Mesenchymal stem cell (in vitro differentiated cells and primary cell): ENCODE measurements at regions not wholly inside any gene's neighbourhood (a gene's known extent, or its start where the extent isn't known, plus 50 kb on each side); places are given as distances from the start of the nearest gene placed in this dataset.
A peak's percentile ranks its signal among the peaks of the same experiment; 100 is the strongest.

ENCODE experiments used
- DNase-seq: peaks from one replicate; pipeline ENCODE4 v3.0.0-alpha.2; 2013
- H2AFZ ChIP-seq: one replicate; pipeline ENCODE4 v1.6.1; 2013; ENCODE audit warnings: low read depth, mild to moderate bottlenecking, control low read depth, inconsistent platforms, low read length, moderate library complexity
- H2AK5ac ChIP-seq: 2 replicates; pipeline ENCODE4 v1.6.1; 2013; ENCODE audit warnings: low read length, moderate library complexity, mild to moderate bottlenecking, inconsistent platforms; ENCODE audit not compliant: severe bottlenecking
- H2BK120ac ChIP-seq: one replicate; pipeline ENCODE4 v1.6.1; 2013; ENCODE audit warnings: low read depth, mild to moderate bottlenecking, inconsistent platforms, low read length, moderate library complexity
- H2BK12ac ChIP-seq, 2 experiments: one replicate each; pipeline ENCODE4 v1.6.1; 2013; ENCODE audit warnings: inconsistent platforms in 2 of 2, low read length in 2 of 2, mild to moderate bottlenecking in 2 of 2, moderate library complexity in 2 of 2, control low read depth in 1 of 2
- H2BK15ac ChIP-seq: one replicate; pipeline ENCODE4 v1.6.1; 2013; ENCODE audit warnings: mild to moderate bottlenecking, low read depth, inconsistent platforms; ENCODE audit not compliant: poor library complexity, severe bottlenecking
- H2BK5ac ChIP-seq: 2 replicates; pipeline ENCODE4 v1.6.1; 2013; ENCODE audit warnings: low read depth, mild to moderate bottlenecking, low read length, control low read depth, inconsistent platforms; ENCODE audit not compliant: poor library complexity, severe bottlenecking
- H3K14ac ChIP-seq, 2 experiments: one replicate each; pipeline ENCODE4 v1.6.1; 2013; ENCODE audit warnings: inconsistent platforms in 2 of 2, low read length in 2 of 2, control low read depth in 1 of 2, mild to moderate bottlenecking in 1 of 2, moderate library complexity in 1 of 2
- H3K18ac ChIP-seq, 2 experiments: one replicate each; pipeline ENCODE4 v1.6.1; 2013; ENCODE audit warnings: inconsistent platforms in 2 of 2, low read length in 2 of 2, control low read depth in 1 of 2, low read depth in 1 of 2, mild to moderate bottlenecking in 1 of 2
- H3K23ac ChIP-seq, 2 experiments: one replicate each; pipeline ENCODE4 v1.6.1; 2013; ENCODE audit warnings: inconsistent platforms in 2 of 2, low read length in 2 of 2, mild to moderate bottlenecking in 2 of 2, moderate library complexity in 2 of 2, control low read depth in 1 of 2
- H3K27ac ChIP-seq: 2 replicates; pipeline ENCODE4 v1.5.1; 2013; ENCODE audit warnings: mild to moderate bottlenecking, moderate library complexity, low read length, control low read depth, inconsistent platforms; ENCODE audit not compliant: poor library complexity, severe bottlenecking
- H3K27me3 ChIP-seq, 2 experiments: 2 replicates each; pipeline versions ENCODE4 v1.6.1 to v1.7.0; 2013; ENCODE audit warnings: low read length in 2 of 2, mild to moderate bottlenecking in 2 of 2, moderate library complexity in 2 of 2, control low read depth in 1 of 2, inconsistent platforms in 1 of 2; ENCODE audit not compliant: control insufficient read depth in 1 of 2, insufficient read depth in 1 of 2
- H3K36me3 ChIP-seq, 2 experiments: 2 replicates each; pipeline versions ENCODE4 v1.6.1 to v1.7.0; 2013; ENCODE audit warnings: low read length in 2 of 2, control low read depth in 1 of 2, inconsistent platforms in 1 of 2, low read depth in 1 of 2, mild to moderate bottlenecking in 1 of 2; ENCODE audit not compliant: insufficient read depth in 2 of 2, control insufficient read depth in 1 of 2
- H3K4ac ChIP-seq, 2 experiments: one replicate each; pipeline ENCODE4 v1.6.1; 2013; ENCODE audit warnings: inconsistent platforms in 2 of 2, low read length in 2 of 2, mild to moderate bottlenecking in 2 of 2, moderate library complexity in 2 of 2, control low read depth in 1 of 2, low read depth in 1 of 2
- H3K4me1 ChIP-seq: 2 replicates; pipeline ENCODE4 v1.6.1; 2013; ENCODE audit warnings: low read depth, low read length, control low read depth; ENCODE audit not compliant: control insufficient read depth, insufficient read depth
- H3K4me2 ChIP-seq: 2 replicates; pipeline ENCODE4 v1.6.1; 2013; ENCODE audit warnings: low read length, mild to moderate bottlenecking, inconsistent platforms; ENCODE audit not compliant: poor library complexity, severe bottlenecking
- H3K4me3 ChIP-seq, 2 experiments: 2 replicates each; pipeline versions ENCODE4 v1.5.1 to v1.7.0; 2013; ENCODE audit warnings: low read length in 2 of 2, mild to moderate bottlenecking in 2 of 2, control low read depth in 1 of 2, low read depth in 1 of 2; ENCODE audit not compliant: insufficient read depth in 1 of 2
- H3K79me1 ChIP-seq: replicated peaks from 2 replicates; pipeline ENCODE4 v1.6.1; 2013; ENCODE audit warnings: mild to moderate bottlenecking, control low read depth, low read length, inconsistent platforms; ENCODE audit not compliant: poor library complexity, severe bottlenecking
- H3K9ac ChIP-seq: 2 replicates; pipeline ENCODE4 v1.7.0; 2013; ENCODE audit warnings: mild to moderate bottlenecking, low read length, moderate library complexity
- H3K9me3 ChIP-seq: 2 replicates; pipeline ENCODE4 v1.7.0; 2013; ENCODE audit warnings: mild to moderate bottlenecking, low read length; ENCODE audit not compliant: control insufficient read depth
- H4K8ac ChIP-seq: one replicate; pipeline ENCODE4 v1.6.1; 2013; ENCODE audit warnings: inconsistent platforms, mild to moderate bottlenecking, low read length, moderate library complexity
- H4K91ac ChIP-seq: one replicate; pipeline ENCODE4 v1.6.1; 2013; ENCODE audit warnings: mild to moderate bottlenecking, low read length, inconsistent platforms
- WGBS: methylation state at CpG from one replicate; pipeline ENCODE4 v1.1.7; 2013; ENCODE audit warnings: mixed read lengths; 5-methylcytosine and 5-hydroxymethylcytosine counted together

DNA sequence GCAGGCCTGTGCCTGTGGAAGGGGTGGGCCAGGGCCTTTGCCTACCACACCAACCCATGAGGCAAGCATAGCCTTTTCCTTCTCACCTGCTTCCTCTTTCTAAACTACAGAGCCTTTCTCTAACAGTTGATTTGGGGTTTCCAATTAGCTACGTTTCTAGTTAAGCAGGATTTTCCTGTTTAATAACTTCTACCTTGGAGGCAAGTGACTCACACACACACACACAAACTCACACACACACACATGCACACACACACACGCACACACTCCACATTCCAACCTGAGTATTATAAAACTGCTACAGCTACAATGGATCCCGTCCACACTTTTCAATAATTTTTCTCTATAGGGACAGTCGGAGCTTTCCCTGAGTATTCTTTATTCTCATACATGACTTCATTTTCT lies 84.9 kb downstream of the SOX11 start:
- no peak overlapping the region for H3K18ac ChIP-seq
- H3K27me3 ChIP-seq = no peaks in the 10 kb centered on the region
- H3K9ac ChIP-seq = no peak overlapping the region
- no peak overlapping the region for H2BK12ac ChIP-seq
- no peak for DNase-seq
- 86% methylated on average over 4 of the region's 4 CpGs for WGBS
- H2AFZ ChIP-seq = no peak overlapping the region
- no peak overlapping the region for H3K4me3 ChIP-seq
- H4K8ac ChIP-seq = no peak overlapping the region
- no peak overlapping the region for H2AK5ac ChIP-seq
- no peak overlapping the region for H3K23ac ChIP-seq
- H3K9me3 ChIP-seq = peaks cover 4% of the 10 kb centered on the region
- no peaks in the 10 kb centered on the region for H3K4me1 ChIP-seq
- no peak overlapping the region for H3K27ac ChIP-seq
- H3K14ac ChIP-seq = no peak overlapping the region
- H2BK15ac ChIP-seq = no peak overlapping the region
- no peaks in the 10 kb centered on the region for H3K79me1 ChIP-seq
- H3K36me3 ChIP-seq = no peaks in the 10 kb centered on the region
- no peak overlapping the region for H3K4ac ChIP-seq
- no peak overlapping the region for H4K91ac ChIP-seq
- H3K4me2 ChIP-seq = no peak overlapping the region
- H2BK5ac ChIP-seq = no peak overlapping the region
- H2BK120ac ChIP-seq = no peak overlapping the region

DNA sequence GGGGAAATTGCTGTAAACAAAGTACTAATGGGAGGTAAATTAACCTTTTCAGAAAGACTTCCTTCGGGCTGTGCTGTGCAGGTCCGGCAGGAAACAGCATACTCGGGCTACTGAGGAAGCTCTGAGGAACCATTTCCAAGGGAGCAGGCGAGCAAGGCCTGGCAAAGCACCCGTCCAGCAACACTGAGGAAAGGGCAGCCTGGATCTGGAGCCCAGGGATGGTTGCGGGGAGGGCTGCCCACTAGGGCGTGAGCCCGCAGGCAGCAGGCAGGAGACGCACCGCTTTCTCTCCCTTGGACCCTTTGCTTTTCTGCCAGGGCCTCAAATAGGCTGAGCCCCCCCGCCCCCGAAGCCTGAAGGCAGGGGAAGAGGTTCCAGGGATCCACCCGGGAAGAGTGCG lies 89.5 kb downstream of the SOX11 start:
- Histone ChIP-seq H4K91ac (no peak overlapping the region), H3K14ac (no peak overlapping the region), H3K9me3 (peaks cover 30% of the 10 kb centered on the region), H3K4me3 (no peak overlapping the region), H3K4ac (no peak overlapping the region), H2BK12ac (no peak overlapping the region), H2BK5ac (no peak overlapping the region), H4K8ac (no peak overlapping the region), H3K4me2 (no peak overlapping the region), H3K18ac (no peak overlapping the region), H2BK120ac (no peak overlapping the region), H2AK5ac (no peak overlapping the region), H3K27ac (no peak overlapping the region), H3K4me1 (no peaks in the 10 kb centered on the region), H3K79me1 (no peaks in the 10 kb centered on the region), H3K27me3 (no peaks in the 10 kb centered on the region), H3K23ac (no peak overlapping the region), H3K36me3 (no peaks in the 10 kb centered on the region), H2BK15ac (no peak overlapping the region), H2AFZ (no peak overlapping the region), H3K9ac (no peak overlapping the region)
- no peak for DNase-seq
- 91% methylated on average over 14 of the region's 14 CpGs for WGBS

DNA sequence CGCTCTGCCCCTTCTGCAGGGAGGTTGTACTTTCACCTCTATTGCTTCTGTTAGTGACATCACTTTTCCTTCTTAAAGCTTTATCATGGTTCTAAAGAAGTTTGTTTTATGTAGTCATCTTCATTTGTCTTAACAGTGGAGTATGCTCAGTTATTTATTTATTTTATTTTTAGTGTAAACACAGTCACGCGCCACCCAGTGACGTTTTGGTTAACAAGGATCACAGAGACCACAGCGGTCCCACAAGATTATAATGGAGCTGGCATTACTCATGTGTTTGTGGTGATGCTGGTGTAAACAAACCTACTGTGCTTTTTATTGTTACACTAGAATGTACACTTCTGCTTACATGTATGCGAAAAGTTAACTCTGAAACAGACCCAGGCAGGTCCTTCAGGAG lies 89.9 kb downstream of the SOX11 start:
- Histone ChIP-seq H3K9me3 (peaks cover 32% of the 10 kb centered on the region), H3K36me3 (no peaks in the 10 kb centered on the region), H3K9ac (no peak overlapping the region), H2BK15ac (no peak overlapping the region), H2AFZ (no peak overlapping the region), H2BK5ac (no peak overlapping the region), H3K4ac (no peak overlapping the region), H3K14ac (no peak overlapping the region), H3K23ac (no peak overlapping the region), H3K4me2 (no peak overlapping the region), H2BK120ac (no peak overlapping the region), H3K27ac (no peak overlapping the region), H3K4me1 (no peaks in the 10 kb centered on the region), H4K91ac (no peak overlapping the region), H2BK12ac (no peak overlapping the region), H3K79me1 (no peaks in the 10 kb centered on the region), H3K18ac (no peak overlapping the region), H3K27me3 (no peaks in the 10 kb centered on the region), H3K4me3 (no peak overlapping the region), H4K8ac (no peak overlapping the region), H2AK5ac (no peak overlapping the region)
- WGBS = 55% methylated on average over 5 of the region's 6 CpGs
- peak; percentile 57 for DNase-seq

DNA sequence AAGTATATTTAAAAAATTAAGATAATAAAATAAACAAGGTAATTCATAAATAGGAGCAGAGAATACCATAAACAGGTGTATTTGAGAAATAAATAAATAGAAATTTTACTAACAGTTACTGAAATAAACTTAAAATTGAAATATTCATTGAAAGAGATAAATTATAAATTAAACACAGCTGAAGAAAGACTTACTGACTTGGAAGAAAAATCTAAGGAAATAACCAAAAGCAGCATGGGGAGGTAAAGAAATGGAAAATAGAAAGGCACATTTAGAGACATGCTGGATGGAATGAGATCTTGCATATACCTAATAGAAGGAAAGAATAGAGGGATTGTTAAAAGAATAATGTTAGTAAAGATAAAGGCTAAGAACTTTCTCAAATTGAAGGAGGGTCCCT lies 96.3 kb downstream of the SOX11 start:
- Histone ChIP-seq H2BK15ac (no peak overlapping the region), H3K4me2 (no peak overlapping the region), H3K27ac (no peak overlapping the region), H2BK5ac (no peak overlapping the region), H3K9me3 (peaks cover 68% of the 10 kb centered on the region), H4K8ac (no peak overlapping the region), H3K23ac (no peak overlapping the region), H3K4ac (no peak overlapping the region), H2BK12ac (no peak overlapping the region), H4K91ac (no peak overlapping the region), H2AFZ (no peak overlapping the region), H3K36me3 (no peaks in the 10 kb centered on the region), H3K27me3 (no peaks in the 10 kb centered on the region), H3K18ac (no peak overlapping the region), H3K79me1 (no peaks in the 10 kb centered on the region), H3K9ac (no peak overlapping the region), H2BK120ac (no peak overlapping the region), H2AK5ac (no peak overlapping the region), H3K4me1 (no peaks in the 10 kb centered on the region), H3K14ac (no peak overlapping the region), H3K4me3 (no peak overlapping the region)
- DNase-seq = no peak
